ENCODE measurements at regions not wholly inside any gene's neighbourhood (a gene's known extent, or its start where the extent isn't known, plus 50 kb on each side); places are given as distances from the start of the nearest gene placed in this dataset.

DNA sequence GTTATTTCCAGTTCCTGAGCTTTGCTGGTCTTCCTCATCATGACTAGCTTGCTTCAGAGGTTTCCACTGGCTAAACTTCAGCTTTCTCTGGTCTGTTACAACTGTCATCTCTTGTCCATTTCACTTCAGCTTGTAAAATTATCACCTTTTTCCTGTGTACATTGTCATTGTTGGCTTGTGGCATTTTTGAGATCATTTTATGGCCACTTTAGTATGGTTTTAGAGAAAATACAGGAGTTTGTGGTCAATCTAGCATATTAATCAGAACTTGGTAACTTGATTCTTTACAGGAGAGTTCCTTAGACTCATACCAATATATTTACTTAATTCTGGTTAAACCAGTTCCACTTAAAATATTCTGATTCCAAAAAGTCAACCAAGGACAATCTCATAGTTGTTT lies 235.9 kb upstream of the KITLG start:
- Histone ChIP-seq H3K4me3 (ENCODE audit: control insufficient read depth in 2 of 3, extremely low read depth in 1 of 3, insufficient read depth in 2 of 3, low read depth in 1 of 3, low read length in 3 of 3) (peak overlapping the region in 1 of 3 experiments; percentile 43), H3K27ac (ENCODE audit: control insufficient read depth, insufficient read depth, low read length) (no peak overlapping the region), H3K9me1 (ENCODE audit: control insufficient read depth, extremely low read depth, insufficient read depth, low read length) (no peaks in the 10 kb centered on the region), H3K9ac (ENCODE audit: control insufficient read depth, extremely low read depth, insufficient read depth, low read length) (no peak overlapping the region), H3K4me1 (ENCODE audit: control insufficient read depth, extremely low read depth, insufficient read depth, low read length) (peaks cover 8% of the 10 kb centered on the region), H3K4me2 (ENCODE audit: control insufficient read depth, extremely low read depth, insufficient read depth, low read depth, low read length) (peak overlapping the region; percentile 68), H3K27me3 (ENCODE audit: control insufficient read depth, extremely low read depth, insufficient read depth, low read length) (no peaks in the 10 kb centered on the region), H3K36me3 (ENCODE audit: control insufficient read depth in 2 of 2, extremely low read depth in 1 of 2, insufficient read depth in 2 of 2, low read length in 2 of 2) (no peaks in the 10 kb centered on the region), H4K20me1 (ENCODE audit: control insufficient read depth, extremely low read depth, insufficient read depth, low read length) (no peaks in the 10 kb centered on the region), H2AFZ (ENCODE audit: control insufficient read depth, low read length) (peak overlapping the region; percentile 72), H3K9me3 (ENCODE audit: control insufficient read depth, low read depth, low read length) (no peaks in the 10 kb centered on the region), H3K79me2 (ENCODE audit: control insufficient read depth, insufficient read depth, low read length) (no peaks in the 10 kb centered on the region)
- DNase-seq (ENCODE audit: low read depth, low spot score) (no peak), FAIRE-seq (no peak)
- dilution Hi-C loops (cut with MboI; ENCODE audit: extremely low pct_ligation_motif_present, low sequenced_read_pairs) = no loop called here
- TF ChIP-seq, protein P1, sequence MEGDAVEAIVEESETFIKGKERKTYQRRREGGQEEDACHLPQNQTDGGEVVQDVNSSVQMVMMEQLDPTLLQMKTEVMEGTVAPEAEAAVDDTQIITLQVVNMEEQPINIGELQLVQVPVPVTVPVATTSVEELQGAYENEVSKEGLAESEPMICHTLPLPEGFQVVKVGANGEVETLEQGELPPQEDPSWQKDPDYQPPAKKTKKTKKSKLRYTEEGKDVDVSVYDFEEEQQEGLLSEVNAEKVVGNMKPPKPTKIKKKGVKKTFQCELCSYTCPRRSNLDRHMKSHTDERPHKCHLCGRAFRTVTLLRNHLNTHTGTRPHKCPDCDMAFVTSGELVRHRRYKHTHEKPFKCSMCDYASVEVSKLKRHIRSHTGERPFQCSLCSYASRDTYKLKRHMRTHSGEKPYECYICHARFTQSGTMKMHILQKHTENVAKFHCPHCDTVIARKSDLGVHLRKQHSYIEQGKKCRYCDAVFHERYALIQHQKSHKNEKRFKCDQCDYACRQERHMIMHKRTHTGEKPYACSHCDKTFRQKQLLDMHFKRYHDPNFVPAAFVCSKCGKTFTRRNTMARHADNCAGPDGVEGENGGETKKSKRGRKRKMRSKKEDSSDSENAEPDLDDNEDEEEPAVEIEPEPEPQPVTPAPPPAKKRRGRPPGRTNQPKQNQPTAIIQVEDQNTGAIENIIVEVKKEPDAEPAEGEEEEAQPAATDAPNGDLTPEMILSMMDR (optimal IDR thresholded peaks at IDR 0.05 in 1 of 3, IDR thresholded peaks at IDR 0.05 in 1 of 3, conservative IDR thresholded peaks at IDR 0.05 in 1 of 3; ENCODE audit: extremely low read depth in 1 of 3, insufficient read depth in 2 of 3, low read length in 3 of 3) = no peak
- no peak for TF ChIP-seq EZH2 (IDR thresholded peaks at IDR 0.05; ENCODE audit: low read length)

DNA sequence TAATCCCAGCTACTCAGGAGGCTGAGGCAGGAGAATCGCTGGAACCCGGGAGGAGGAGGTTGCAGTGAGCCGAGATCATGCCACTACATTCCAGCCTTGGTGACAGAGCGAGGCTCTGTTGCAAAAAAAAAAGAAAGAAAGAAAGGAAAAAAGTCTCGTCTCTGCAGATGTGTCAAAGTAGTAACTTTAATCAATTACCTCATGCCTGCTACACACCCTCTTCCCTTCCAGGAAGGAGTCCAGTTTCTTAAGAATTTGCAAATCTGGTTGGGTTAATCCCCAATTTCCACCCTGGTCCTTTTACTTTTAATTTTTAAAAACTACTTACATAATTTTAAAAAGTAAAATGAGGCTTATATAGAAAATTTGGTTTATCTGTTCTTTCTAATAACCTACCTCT lies 234.5 kb upstream of the KITLG start:
- H3K36me3 ChIP-seq (ENCODE audit: control insufficient read depth in 2 of 2, extremely low read depth in 1 of 2, insufficient read depth in 2 of 2, low read length in 2 of 2) = no peaks in the 10 kb centered on the region
- TF ChIP-seq, protein P1 (optimal IDR thresholded peaks at IDR 0.05 in 1 of 3, IDR thresholded peaks at IDR 0.05 in 1 of 3, conservative IDR thresholded peaks at IDR 0.05 in 1 of 3; ENCODE audit: extremely low read depth in 1 of 3, insufficient read depth in 2 of 3, low read length in 3 of 3) = no peak
- TF ChIP-seq EZH2 (IDR thresholded peaks at IDR 0.05; ENCODE audit: low read length) = no peak
- H3K9me1 ChIP-seq (ENCODE audit: control insufficient read depth, extremely low read depth, insufficient read depth, low read length) = no peaks in the 10 kb centered on the region
- no peaks in the 10 kb centered on the region for H3K27me3 ChIP-seq (ENCODE audit: control insufficient read depth, extremely low read depth, insufficient read depth, low read length)
- no peaks in the 10 kb centered on the region for H3K9me3 ChIP-seq (ENCODE audit: control insufficient read depth, low read depth, low read length)
- no peak overlapping the region for H3K9ac ChIP-seq (ENCODE audit: control insufficient read depth, extremely low read depth, insufficient read depth, low read length)
- DNase-seq (ENCODE audit: low read depth, low spot score) (no peak), FAIRE-seq (no peak)
- H3K4me2 ChIP-seq (ENCODE audit: control insufficient read depth, extremely low read depth, insufficient read depth, low read depth, low read length) = no peak overlapping the region
- H3K79me2 ChIP-seq (ENCODE audit: control insufficient read depth, insufficient read depth, low read length) = no peaks in the 10 kb centered on the region
- H3K4me1 ChIP-seq (ENCODE audit: control insufficient read depth, extremely low read depth, insufficient read depth, low read length) = peaks cover 8% of the 10 kb centered on the region
- H3K27ac ChIP-seq (ENCODE audit: control insufficient read depth, insufficient read depth, low read length) = no peak overlapping the region
- dilution Hi-C loops (cut with MboI; ENCODE audit: extremely low pct_ligation_motif_present, low sequenced_read_pairs) = no loop called here
- H3K4me3 ChIP-seq (ENCODE audit: control insufficient read depth in 2 of 3, extremely low read depth in 1 of 3, insufficient read depth in 2 of 3, low read depth in 1 of 3, low read length in 3 of 3) = no peak overlapping the region
- H2AFZ ChIP-seq (ENCODE audit: control insufficient read depth, low read length) = no peak overlapping the region
- no peaks in the 10 kb centered on the region for H4K20me1 ChIP-seq (ENCODE audit: control insufficient read depth, extremely low read depth, insufficient read depth, low read length)
